ENCODE measurements at regions not wholly inside any gene's neighbourhood (a gene's known extent, or its start where the extent isn't known, plus 50 kb on each side); places are given as distances from the start of the nearest gene placed in this dataset.

- no peak for DNase-seq
These were observed 696.7 kb downstream of the DHX35 start for GRCh38 chr20:39658662-39659409.

DNA sequence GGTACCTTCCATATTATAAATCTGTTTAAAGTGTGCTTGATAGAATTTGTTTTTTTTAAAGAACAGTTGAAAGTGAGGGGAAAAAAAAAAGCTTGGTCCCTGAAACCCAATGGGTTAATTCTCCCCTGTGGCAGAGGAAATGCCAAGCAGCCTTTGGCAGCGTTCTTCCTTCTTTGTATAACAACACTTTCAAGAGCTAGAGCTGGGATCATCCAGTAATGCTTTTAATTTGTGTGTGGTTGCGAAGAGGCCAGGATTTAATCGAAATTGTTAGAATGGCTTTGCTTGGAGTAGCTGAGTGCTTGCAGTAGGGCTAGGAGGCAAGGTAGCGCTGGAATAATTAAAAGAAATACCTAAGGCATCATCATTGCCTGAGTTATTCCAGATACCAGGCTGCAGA, 692.0 kb downstream of the DHX35 start:
- DNase-seq = no peak

GRCh38 chr20:39651645-39652325, 689.6 kb downstream of the DHX35 start:
- DNase-seq = no peak

- no peak for DNase-seq
These were observed 684.8 kb downstream of the DHX35 start for GRCh38 chr20:39646874-39647413.

- no peak for DNase-seq
These were observed 683.0 kb downstream of the DHX35 start for GRCh38 chr20:39645131-39645530.

DNA sequence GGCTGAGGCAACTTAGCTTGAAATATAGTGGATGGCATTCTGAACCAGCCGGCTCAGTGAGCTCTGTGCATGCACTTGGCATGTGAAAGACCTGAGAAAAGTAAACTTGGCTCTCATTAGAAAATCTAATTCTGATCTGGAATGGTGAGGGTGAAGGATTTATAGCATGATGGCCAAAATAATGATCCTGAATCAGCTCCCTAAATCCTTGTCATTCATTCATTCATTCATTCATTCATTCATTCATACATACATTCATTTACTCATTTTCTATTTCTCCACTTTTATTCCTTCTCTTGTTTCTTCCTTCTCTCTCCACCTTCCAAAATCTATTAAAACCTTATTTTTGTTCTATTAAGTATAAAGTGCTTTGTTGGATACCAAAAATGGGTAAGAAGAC, 681.1 kb downstream of the DHX35 start:
- DNase-seq = no peak

- no peak for DNase-seq
These were observed 679.3 kb downstream of the DHX35 start for GRCh38 chr20:39641423-39641822.

- DNase-seq = no peak
These were observed 678.0 kb downstream of the DHX35 start for GRCh38 chr20:39640147-39640546.

DNA sequence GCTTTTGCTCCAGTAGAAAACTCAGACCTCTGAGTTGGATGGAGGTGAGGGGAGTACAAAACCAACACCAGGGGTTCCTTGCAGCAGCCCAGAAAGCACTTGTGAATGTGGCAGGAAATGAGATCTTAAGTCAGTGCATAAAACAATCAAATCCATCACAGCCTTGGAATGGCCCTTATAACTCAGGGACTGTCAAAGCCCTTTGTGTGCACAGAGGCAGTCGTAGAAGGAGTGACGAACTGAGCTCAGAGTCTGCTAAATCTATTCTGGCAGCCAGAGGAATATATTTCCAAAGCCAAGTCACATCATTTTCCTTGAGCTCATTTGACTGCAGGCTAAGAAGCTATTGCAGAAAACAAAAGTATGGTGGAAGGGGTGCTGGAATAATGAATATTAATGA, 676.6 kb downstream of the DHX35 start:
- DNase-seq = no peak

- DNase-seq = no peak
These were observed 671.5 kb downstream of the DHX35 start for GRCh38 chr20:39633689-39634088.

DNA sequence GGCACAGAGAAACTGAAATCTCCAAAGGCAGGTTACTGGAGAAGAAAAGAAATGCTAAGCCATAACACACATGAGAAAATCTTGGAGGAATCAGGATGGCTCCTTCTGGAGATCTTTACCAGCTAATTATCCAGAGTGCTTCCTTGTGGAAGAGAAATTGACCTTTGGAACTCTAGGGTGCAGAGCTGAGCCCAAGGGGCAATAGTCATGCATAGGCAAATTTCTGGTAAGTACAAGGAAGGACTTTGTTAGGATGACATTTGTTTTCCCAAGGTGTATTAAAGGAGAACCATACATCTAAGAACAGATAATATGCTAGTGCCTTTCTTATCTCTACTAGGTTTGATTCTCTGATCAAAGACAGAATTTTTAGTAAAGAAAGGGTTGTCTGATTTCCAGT, 670.6 kb downstream of the DHX35 start:
- no peak for DNase-seq

DNA sequence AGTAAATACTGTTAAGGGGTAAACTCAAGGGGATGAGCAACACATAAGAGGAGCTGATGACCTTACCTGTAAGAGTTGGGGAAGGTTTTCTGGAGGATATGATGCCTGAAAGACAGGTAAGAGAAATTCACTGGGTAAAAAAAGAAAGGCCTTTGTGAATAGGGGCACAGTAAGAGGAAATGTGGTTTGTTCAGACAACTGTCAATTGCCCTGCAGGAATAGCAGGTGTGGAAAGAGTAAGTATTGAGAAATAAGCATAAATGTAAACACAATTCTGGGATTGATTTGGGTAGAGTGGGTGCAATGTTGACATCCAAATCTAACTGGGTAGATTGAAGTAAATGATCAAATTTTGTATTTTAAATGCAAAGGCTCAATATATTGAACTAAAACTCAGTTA, 670.0 kb downstream of the DHX35 start:
- no peak for DNase-seq

- no peak for DNase-seq
These were observed 669.4 kb downstream of the DHX35 start for GRCh38 chr20:39631557-39631956.

GRCh38 chr20:39630215-39630908, 668.2 kb downstream of the DHX35 start:
- no peak for DNase-seq

- no peak for DNase-seq
These were observed 665.6 kb downstream of the DHX35 start for GRCh38 chr20:39627765-39628164.

DNA sequence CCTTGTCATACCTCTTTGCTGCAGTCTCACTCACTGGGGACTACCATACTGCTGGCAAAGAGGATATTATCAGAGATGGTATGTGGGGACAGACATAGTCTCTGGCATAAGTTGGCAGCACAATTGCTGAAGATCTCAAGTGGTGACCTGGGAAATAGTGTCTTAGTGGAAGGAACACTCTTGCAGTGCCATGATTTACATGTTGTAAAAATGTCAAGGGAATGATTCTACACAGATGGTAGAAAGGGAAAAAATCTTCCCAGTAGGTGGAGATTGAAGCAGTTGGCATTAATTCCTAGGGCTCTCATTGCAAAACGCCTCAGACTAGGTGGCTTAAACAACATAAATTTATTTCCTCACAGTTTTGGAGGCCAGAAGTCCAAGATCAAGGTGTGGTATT, 662.2 kb downstream of the DHX35 start:
- DNase-seq = no peak

- DNase-seq = no peak
These were observed 661.6 kb downstream of the DHX35 start for GRCh38 chr20:39623584-39624234.

- no peak for DNase-seq
These were observed 657.2 kb downstream of the DHX35 start for GRCh38 chr20:39619271-39619785.

- no peak for DNase-seq
These were observed 649.8 kb downstream of the DHX35 start for GRCh38 chr20:39611901-39612300.

DNA sequence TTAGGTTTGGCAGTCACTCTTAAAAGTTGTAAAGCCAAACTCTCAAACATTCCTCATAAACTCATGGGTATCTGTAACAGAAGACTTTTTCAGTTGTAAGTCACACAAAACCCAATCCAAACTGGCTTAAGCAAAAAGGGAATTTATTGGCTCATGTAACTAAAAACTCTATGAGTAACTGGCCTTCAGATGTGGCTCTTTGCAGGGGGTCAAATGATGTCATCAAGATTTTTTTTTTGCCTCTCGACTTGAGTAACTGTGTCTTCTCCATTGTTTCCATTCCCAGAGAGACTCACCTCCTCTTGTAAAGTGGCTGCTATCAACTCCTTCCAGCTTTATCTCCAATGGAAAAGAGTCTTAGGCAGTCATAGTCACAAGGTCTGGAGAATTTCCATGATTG, 645.0 kb downstream of the DHX35 start:
- no peak for DNase-seq

- no peak for DNase-seq
These were observed 643.8 kb downstream of the DHX35 start for GRCh38 chr20:39605908-39606307.

DNA sequence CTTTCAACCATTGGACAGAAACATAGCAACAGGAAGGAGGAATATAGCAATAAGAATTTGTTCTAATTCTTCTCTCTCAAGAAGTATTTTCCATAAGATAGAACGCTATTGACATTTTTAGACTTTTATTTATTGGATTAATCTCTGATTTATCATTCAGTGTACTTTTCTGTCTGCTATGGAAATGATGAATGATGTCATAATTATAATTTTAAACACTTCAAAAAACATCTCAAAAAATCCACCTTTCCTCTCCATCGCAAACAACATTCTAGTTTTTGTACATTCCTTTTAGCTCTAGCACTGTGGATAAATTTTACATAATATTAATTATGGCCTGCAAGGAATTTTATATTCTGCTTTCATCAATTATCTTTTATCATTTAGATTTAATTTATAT, 643.2 kb downstream of the DHX35 start:
- DNase-seq = no peak

DNA sequence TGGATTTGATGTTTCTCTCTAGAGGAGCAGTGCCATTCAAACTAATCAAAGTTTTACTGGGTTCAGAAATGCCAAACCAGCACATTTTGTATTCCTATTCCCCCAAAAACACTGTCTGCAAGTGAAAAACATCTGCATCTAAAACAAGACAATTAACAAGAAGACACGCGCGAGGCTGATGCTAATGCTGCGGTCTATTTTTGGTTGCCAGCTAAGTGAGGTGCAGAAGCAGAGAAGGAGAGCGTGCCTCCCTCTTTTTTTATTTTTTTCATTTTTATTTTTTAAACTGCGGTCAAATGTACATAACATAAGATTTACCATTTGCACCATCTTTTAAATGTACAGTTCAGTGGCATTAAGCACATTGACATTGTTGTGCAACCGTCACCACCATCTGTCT, 641.1 kb downstream of the DHX35 start:
- DNase-seq = no peak

Measured in effector CD4-positive, alpha-beta T cell (primary cell).